ENCODE measurements at regions not wholly inside any gene's neighbourhood (a gene's known extent, or its start where the extent isn't known, plus 50 kb on each side); places are given as distances from the start of the nearest gene placed in this dataset.

- H3K4me3 ChIP-seq (ENCODE audit: insufficient read depth, low read depth, low read length), result no peak overlapping the region
- H3K27me3 ChIP-seq (ENCODE audit: control insufficient read depth, insufficient read depth, low read length), result no peaks in the 10 kb centered on the region
- DNase-seq, result peak; percentile 25
- no peaks in the 10 kb centered on the region for H3K36me3 ChIP-seq (replicated peaks; ENCODE audit: control insufficient read depth, insufficient read depth, low read length)
Measured at GRCh38 chr2:238563551-238563950, 136.8 kb downstream of the ASB1 start.

DNA sequence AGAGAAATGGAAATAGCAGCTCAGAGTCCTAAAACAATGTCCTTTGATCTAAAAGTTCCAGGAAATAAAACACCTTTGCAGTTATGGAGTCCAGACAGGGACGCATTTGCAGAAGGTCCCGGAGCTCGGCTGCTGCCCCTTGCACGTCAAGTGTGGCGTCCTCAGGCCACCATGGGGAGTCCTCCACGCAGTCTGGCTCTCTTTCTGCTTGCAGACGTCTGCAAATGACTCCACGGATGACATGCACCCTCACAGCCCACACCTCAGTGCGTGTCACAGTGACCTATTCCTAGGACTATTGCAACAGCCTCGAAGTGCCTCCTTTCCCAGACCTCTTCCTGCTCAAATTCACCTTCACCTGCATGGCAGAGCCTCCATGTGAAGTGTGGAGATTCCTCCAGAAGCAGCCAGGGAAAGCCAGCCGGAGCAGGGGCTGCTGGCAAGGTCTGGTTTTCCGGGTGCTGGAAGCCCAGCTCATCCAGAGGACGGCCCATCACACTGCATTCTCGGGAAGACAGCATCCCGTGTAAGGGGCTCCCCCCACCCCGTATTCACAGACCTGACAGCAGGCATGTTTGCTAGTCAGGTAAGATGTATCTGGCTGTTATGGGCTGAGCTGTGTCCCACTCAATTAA lies 137.7 kb downstream of the ASB1 start:
- H3K36me3 ChIP-seq (replicated peaks; ENCODE audit: control insufficient read depth, insufficient read depth, low read length), result no peaks in the 10 kb centered on the region
- H3K27me3 ChIP-seq (ENCODE audit: control insufficient read depth, insufficient read depth, low read length), result no peaks in the 10 kb centered on the region
- DNase-seq, result peak; percentile 16
- no peak overlapping the region for H3K4me3 ChIP-seq (ENCODE audit: insufficient read depth, low read depth, low read length)

DNA sequence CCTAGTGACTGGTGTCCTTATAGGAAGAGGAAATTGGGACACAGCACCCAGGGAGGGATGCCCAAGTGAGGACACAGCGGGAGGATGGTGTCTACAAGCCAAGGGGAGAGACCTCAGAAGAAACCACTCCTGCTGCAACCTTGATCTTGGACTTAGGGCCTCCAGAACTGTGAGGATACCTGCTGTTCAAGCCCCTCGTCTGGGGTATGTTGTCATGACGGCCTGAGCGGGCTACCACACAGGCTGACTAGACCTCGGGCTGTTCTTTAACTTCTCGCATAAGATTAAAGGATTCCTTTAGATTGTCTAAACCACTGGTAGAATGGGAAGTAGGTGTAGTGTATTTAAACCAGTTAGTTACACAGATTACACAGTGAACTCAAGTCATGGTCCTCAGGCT lies 138.3 kb downstream of the ASB1 start:
- Histone ChIP-seq H3K36me3 (replicated peaks; ENCODE audit: control insufficient read depth, insufficient read depth, low read length) (no peaks in the 10 kb centered on the region), H3K4me3 (ENCODE audit: insufficient read depth, low read depth, low read length) (no peak overlapping the region), H3K27me3 (ENCODE audit: control insufficient read depth, insufficient read depth, low read length) (no peaks in the 10 kb centered on the region)
- DNase-seq, result no peak

GRCh38 chr2:238566001-238566645 lies 139.4 kb downstream of the ASB1 start:
- Histone ChIP-seq H3K4me3 (ENCODE audit: insufficient read depth, low read depth, low read length) (no peak overlapping the region), H3K36me3 (replicated peaks; ENCODE audit: control insufficient read depth, insufficient read depth, low read length) (no peaks in the 10 kb centered on the region), H3K27me3 (ENCODE audit: control insufficient read depth, insufficient read depth, low read length) (no peaks in the 10 kb centered on the region)
- DNase-seq, result peak; percentile 10

- no peak overlapping the region for H3K4me3 ChIP-seq (ENCODE audit: insufficient read depth, low read depth, low read length)
- peak; percentile 21 for DNase-seq
- no peaks in the 10 kb centered on the region for H3K36me3 ChIP-seq (replicated peaks; ENCODE audit: control insufficient read depth, insufficient read depth, low read length)
- H3K27me3 ChIP-seq (ENCODE audit: control insufficient read depth, insufficient read depth, low read length), result no peaks in the 10 kb centered on the region
Measured at GRCh38 chr2:238567067-238567855, 140.5 kb downstream of the ASB1 start.

DNA sequence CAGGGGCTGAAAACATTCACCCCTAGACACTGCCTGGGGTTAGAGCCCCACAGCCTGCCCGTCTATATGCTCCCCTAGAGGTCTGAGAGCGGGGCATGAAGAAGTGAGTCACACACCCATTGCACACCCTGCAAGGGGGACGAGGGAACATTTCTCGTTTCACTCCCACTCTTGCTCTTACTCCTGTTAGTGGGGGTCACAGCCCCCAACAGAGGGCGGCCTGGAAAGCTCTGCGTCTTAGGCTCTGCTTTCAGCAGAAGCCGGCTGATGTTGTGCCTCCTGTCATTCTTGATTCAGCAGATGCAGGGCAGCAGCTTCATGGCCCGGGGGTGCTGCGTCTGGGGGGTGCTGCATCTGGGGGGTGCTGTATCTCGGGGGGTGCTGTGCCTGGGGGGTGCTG lies 141.3 kb downstream of the ASB1 start:
- H3K36me3 ChIP-seq (replicated peaks; ENCODE audit: control insufficient read depth, insufficient read depth, low read length), result no peaks in the 10 kb centered on the region
- H3K4me3 ChIP-seq (ENCODE audit: insufficient read depth, low read depth, low read length), result no peak overlapping the region
- no peak for DNase-seq

DNA sequence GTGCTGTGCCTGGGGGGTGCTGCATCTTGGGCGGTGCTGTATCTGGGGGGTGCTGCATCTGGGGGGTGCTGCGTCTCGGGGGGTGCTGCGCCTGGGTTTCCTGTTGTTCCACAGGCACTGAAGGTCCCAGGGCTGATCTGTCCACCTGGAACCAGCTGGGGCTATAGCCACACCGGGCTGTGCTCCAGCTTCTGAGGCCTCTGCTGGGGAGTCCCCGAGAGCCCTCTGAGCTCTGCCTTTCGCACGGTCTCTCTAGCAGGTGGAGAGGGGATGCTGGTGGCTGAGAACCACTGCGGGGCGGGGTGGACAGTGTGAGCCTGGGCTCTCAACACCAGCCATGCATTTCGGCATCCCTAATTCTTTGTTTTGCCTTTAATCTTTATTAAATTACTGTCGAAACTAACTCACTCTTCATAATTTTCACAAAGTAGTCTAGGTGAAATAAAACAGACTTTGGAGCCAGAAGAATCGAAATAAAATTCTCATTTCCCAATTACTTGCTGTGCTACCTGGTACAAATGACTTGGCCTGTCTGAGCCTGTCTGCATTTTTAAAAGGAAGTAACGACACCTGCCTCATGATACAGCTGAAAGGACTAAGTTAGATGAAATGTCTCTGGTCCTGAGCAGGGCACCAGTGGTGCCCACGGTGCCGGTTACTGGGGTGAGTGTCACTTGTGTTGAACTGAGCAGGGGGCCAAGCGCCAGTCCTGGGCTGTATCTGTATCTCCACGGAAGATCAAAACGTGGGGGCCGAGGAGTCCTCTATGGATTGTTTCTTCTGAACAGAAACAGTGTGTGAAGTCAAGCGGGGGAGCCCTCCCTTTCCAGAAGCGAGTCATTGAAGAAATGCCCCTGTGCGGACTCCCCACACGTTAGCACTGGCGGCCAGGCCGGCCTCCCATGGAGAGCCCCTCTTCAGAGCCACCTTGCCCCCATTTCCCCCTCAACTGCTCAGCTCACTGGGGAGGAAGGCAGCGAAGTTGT lies 142.0 kb downstream of the ASB1 start:
- DNase-seq, result peak; percentile 43

More for the DNA sequence above, 141.3 kb downstream of the ASB1 start:
- H3K27me3 ChIP-seq (ENCODE audit: control insufficient read depth, insufficient read depth, low read length), result no peaks in the 10 kb centered on the region

GRCh38 chr2:238569507-238570195 lies 142.9 kb downstream of the ASB1 start:
- DNase-seq, result peak; percentile 43
- Histone ChIP-seq H3K27me3 (ENCODE audit: control insufficient read depth, insufficient read depth, low read length) (no peaks in the 10 kb centered on the region), H3K36me3 (replicated peaks; ENCODE audit: control insufficient read depth, insufficient read depth, low read length) (no peaks in the 10 kb centered on the region), H3K4me3 (ENCODE audit: insufficient read depth, low read depth, low read length) (no peak overlapping the region)

More for the DNA sequence above, 142.0 kb downstream of the ASB1 start:
- H3K36me3 ChIP-seq (replicated peaks; ENCODE audit: control insufficient read depth, insufficient read depth, low read length), result no peaks in the 10 kb centered on the region
- H3K27me3 ChIP-seq (ENCODE audit: control insufficient read depth, insufficient read depth, low read length), result no peaks in the 10 kb centered on the region
- H3K4me3 ChIP-seq (ENCODE audit: insufficient read depth, low read depth, low read length), result no peak overlapping the region

DNA sequence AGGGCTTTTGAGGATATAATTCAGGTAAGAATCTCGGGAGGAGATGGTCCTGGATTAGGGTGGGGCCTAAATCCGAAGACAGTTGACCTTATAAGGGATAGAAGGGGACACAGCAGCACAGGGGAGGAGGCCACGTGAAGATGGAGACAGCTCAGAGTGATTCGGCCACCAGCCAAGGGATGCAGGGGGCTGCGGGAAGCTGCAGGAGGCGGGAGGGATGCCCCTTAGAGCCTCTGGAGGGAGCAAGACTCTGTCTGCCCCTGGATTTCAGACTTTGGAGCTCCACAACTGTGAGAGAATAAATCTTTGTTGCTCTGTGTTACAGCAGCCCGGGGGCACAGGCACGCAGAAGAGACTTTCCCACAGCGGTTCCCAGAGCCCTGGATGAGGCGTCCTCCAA lies 143.7 kb downstream of the ASB1 start:
- H3K27me3 ChIP-seq (ENCODE audit: control insufficient read depth, insufficient read depth, low read length), result no peaks in the 10 kb centered on the region
- H3K4me3 ChIP-seq (ENCODE audit: insufficient read depth, low read depth, low read length), result no peak overlapping the region
- no peaks in the 10 kb centered on the region for H3K36me3 ChIP-seq (replicated peaks; ENCODE audit: control insufficient read depth, insufficient read depth, low read length)
- DNase-seq, result peak; percentile 26

GRCh38 chr2:238570926-238571325 lies 144.2 kb downstream of the ASB1 start:
- no peaks in the 10 kb centered on the region for H3K36me3 ChIP-seq (replicated peaks; ENCODE audit: control insufficient read depth, insufficient read depth, low read length)
- no peak overlapping the region for H3K4me3 ChIP-seq (ENCODE audit: insufficient read depth, low read depth, low read length)
- H3K27me3 ChIP-seq (ENCODE audit: control insufficient read depth, insufficient read depth, low read length), result no peaks in the 10 kb centered on the region
- no peak for DNase-seq

DNA sequence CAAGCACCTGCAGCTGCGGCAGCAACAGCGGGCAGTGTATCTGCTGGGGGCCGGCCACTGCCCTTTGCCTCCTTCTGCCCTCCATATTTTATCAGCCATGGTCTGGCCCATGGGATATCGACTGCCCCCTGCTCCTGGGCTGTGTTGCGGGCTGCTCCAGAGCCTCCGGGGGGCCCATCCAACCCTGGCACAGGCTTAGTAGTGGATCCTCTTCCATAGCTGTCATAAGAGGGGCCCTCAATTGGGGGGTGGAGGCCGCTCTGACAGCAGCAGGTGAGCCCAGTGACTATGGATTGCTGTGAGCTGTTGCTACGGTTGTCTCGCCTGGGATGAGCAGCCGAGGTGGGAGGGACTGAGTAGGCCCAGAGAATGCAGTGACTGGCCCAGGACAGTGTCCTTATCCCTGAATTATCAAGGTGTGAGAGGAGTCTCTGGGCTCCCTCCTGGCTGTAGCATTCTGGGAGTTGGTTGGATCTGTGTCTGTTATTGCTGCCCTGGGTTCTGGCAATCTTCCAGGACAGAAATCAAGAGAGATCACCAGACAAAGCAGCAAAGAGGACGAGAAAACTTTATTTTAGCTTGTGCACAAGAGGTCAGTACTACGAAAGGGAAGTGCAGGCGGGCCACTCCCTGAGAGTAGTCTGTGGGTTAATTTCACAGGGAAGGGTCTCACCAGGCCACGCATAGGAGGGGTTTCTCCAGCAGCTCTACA lies 145.1 kb downstream of the ASB1 start:
- H3K36me3 ChIP-seq (replicated peaks; ENCODE audit: control insufficient read depth, insufficient read depth, low read length), result no peaks in the 10 kb centered on the region
- no peaks in the 10 kb centered on the region for H3K27me3 ChIP-seq (ENCODE audit: control insufficient read depth, insufficient read depth, low read length)
- no peak overlapping the region for H3K4me3 ChIP-seq (ENCODE audit: insufficient read depth, low read depth, low read length)
- peak; percentile 47 for DNase-seq

DNA sequence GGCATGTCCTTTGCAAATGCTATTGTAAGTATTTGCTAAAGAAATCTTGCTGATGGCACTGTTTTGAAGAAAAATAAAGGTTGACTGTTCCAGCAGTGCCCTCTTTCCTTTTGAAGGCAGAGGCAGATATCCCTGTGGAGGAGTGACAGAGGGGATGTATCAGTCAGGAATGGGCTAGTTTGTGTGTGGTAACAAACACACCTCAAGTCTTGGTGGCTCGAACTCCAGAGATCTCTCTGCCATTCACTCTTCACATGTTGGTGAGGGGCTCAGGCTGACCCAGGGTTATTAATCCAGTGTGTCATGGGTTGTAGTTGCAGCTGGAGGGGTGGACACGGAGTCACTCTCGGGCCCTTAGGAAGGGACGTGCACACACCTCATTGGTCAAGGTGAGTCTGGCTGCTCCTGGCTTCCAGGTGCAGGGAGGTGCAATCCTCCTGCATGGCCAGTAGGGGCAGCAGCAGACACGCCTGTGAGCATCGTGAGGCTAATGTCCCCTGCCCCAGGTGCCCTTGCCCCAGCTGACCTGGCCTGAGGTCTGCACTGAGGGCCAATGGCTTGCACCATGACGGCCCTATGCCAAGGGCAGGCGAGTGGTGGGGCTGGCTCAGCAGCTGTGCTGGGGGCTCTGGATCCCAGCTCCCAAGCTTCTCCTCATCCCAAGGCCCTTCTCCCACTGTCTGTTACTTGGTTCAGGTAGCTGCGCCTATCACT lies 146.5 kb downstream of the ASB1 start:
- no peaks in the 10 kb centered on the region for H3K27me3 ChIP-seq (ENCODE audit: control insufficient read depth, insufficient read depth, low read length)
- no peaks in the 10 kb centered on the region for H3K36me3 ChIP-seq (replicated peaks; ENCODE audit: control insufficient read depth, insufficient read depth, low read length)
- no peak overlapping the region for H3K4me3 ChIP-seq (ENCODE audit: insufficient read depth, low read depth, low read length)
- DNase-seq, result peak; percentile 95

GRCh38 chr2:238573916-238574315 lies 147.2 kb downstream of the ASB1 start:
- Histone ChIP-seq H3K27me3 (ENCODE audit: control insufficient read depth, insufficient read depth, low read length) (no peaks in the 10 kb centered on the region), H3K4me3 (ENCODE audit: insufficient read depth, low read depth, low read length) (no peak overlapping the region), H3K36me3 (replicated peaks; ENCODE audit: control insufficient read depth, insufficient read depth, low read length) (no peaks in the 10 kb centered on the region)
- DNase-seq, result no peak
